Caco-2 (cell line): ENCODE measurements at regions not wholly inside any gene's neighbourhood (a gene's known extent, or its start where the extent isn't known, plus 50 kb on each side); places are given as distances from the start of the nearest gene placed in this dataset.

ENCODE experiments used
- BruUV-seq: library from RNA; stranded (reverse); fragments of 400-500 nt; replicated peaks from 2 replicates; lab custom pipeline; 2021; lab: Mats Ljungman, UMichigan
- CTCF ChIA-PET: fragments of 300-600 bp; sonication (Branson Sonifier 250); formaldehyde crosslinking; loops from one replicate; lab custom pipeline; 2022; ENCODE audit warnings: antibody characterized with exemption; lab: Charles Lee
- POLR2A ChIA-PET: fragments of 300-600 bp; sonication (Branson Sonifier 250); formaldehyde crosslinking; loops from one replicate; lab custom pipeline; 2022; ENCODE audit warnings: antibody characterized with exemption; lab: Charles Lee
- DNase-seq, 2 experiments: peaks; one replicate each; pipeline versions ENCODE4 v3.0.0 to v3.0.0-alpha.2; 2020 to 2022
- H3K27me3 ChIP-seq: replicated peaks from 2 replicates; pipeline ENCODE4 v1.6.0; 2011; ENCODE audit warnings: low read length; ENCODE audit not compliant: control insufficient read depth, insufficient read depth
- H3K36me3 ChIP-seq: 2 replicates; pipeline ENCODE4 v1.5.1; 2011; ENCODE audit warnings: low read length; ENCODE audit not compliant: control insufficient read depth, insufficient read depth
- H3K4me1 ChIP-seq: fragments of 250-450 bp; sonication (Bioruptor Pico); 2 replicates; pipeline ENCODE4 v1.5.1; 2020; ENCODE audit warnings: mild to moderate bottlenecking
- H3K4me3 ChIP-seq: 2 replicates; pipeline ENCODE4 v1.5.1; 2011; ENCODE audit warnings: low read depth, mild to moderate bottlenecking, control low read depth, low read length
- H3K9me3 ChIP-seq: fragments of 250-450 bp; sonication (Bioruptor Pico); 2 replicates; pipeline ENCODE4 v1.5.1; 2020; ENCODE audit warnings: mild to moderate bottlenecking, moderate library complexity
- H3K27ac Mint-ChIP-seq: one replicate; pipeline ENCODE4 v1.8.0; 2022; ENCODE audit warnings: mixed read lengths; ENCODE audit not compliant: unreplicated experiment
- H3K27me3 Mint-ChIP-seq: one replicate; pipeline ENCODE4 v1.8.0; 2022; ENCODE audit warnings: mixed read lengths; ENCODE audit not compliant: insufficient read depth, unreplicated experiment
- H3K36me3 Mint-ChIP-seq: one replicate; pipeline ENCODE4 v1.8.0; 2022; ENCODE audit warnings: mild to moderate bottlenecking, mixed read lengths; ENCODE audit not compliant: insufficient read depth, unreplicated experiment
- H3K4me1 Mint-ChIP-seq: one replicate; pipeline ENCODE4 v1.8.0; 2022; ENCODE audit warnings: low read depth, mixed read lengths; ENCODE audit not compliant: unreplicated experiment
- H3K4me3 Mint-ChIP-seq: one replicate; pipeline ENCODE4 v1.8.0; 2022; ENCODE audit warnings: mild to moderate bottlenecking, moderate library complexity, mixed read lengths; ENCODE audit not compliant: unreplicated experiment
- H3K9me3 Mint-ChIP-seq: one replicate; pipeline ENCODE4 v1.8.0; 2022; ENCODE audit warnings: mixed read lengths; ENCODE audit not compliant: unreplicated experiment
- CTCF ChIP-seq, 2 experiments: fragments of 200-600 bp in 1 of 2; IDR thresholded peaks; 1 replicate in 1 of 2; 2 replicates in 1 of 2; pipeline versions ENCODE4 v1.5.1 to v1.8.0; 2011 to 2022; ENCODE audit warnings: antibody characterized with exemption in 1 of 2, control low read depth in 1 of 2, inconsistent platforms in 1 of 2, low read depth in 1 of 2, low read length in 1 of 2, mild to moderate bottlenecking in 1 of 2, moderate library complexity in 1 of 2; ENCODE audit not compliant: insufficient read depth in 1 of 2, severe bottlenecking in 1 of 2, unreplicated experiment in 1 of 2
- intact Hi-C: fragments of 100-400 bp; cut with micrococcal nuclease; formaldehyde crosslinking; loops from one replicate; pipeline ENCODE4 v1.10.0; 2022; ENCODE audit not compliant: unreplicated experiment

- Mint-ChIP-seq H3K36me3 (no peaks in the 10 kb centered on the region), H3K9me3 (peaks cover 16% of the 10 kb centered on the region), H3K4me3 (no peak overlapping the region), H3K27ac (no peak overlapping the region), H3K4me1 (peaks cover 29% of the 10 kb centered on the region), H3K27me3 (no peaks in the 10 kb centered on the region)
- H3K4me3 ChIP-seq = no peak overlapping the region
- H3K4me1 ChIP-seq = peaks cover 12% of the 10 kb centered on the region; the same call in 1 of the 2 replicates
- no peaks in the 10 kb centered on the region for H3K9me3 ChIP-seq
- POLR2A ChIA-PET = no interaction called here
- CTCF ChIA-PET = no interaction called here
- no peaks in the 10 kb centered on the region for H3K36me3 ChIP-seq
- BruUV-seq = no TSS peak
- no peaks in the 10 kb centered on the region for H3K27me3 ChIP-seq
- no peak for DNase-seq
- TF ChIP-seq CTCF (IDR thresholded peaks at IDR 0.05; ENCODE audit: insufficient read depth in 1 of 2, low read depth in 1 of 2, low read length in 1 of 2, severe bottlenecking in 1 of 2, unreplicated experiment in 1 of 2) = no peak
- intact Hi-C loops = no loop called here
Measured at GRCh38 chr20:23205211-23205610, 119.1 kb upstream of the CD93 start.

- ChIA-PET CTCF (no interaction called here), POLR2A (no interaction called here)
- Histone ChIP-seq H3K9me3 (no peaks in the 10 kb centered on the region), H3K27me3 (no peaks in the 10 kb centered on the region), H3K4me3 (no peak overlapping the region), H3K4me1 (peaks cover 12% of the 10 kb centered on the region; the same call in 1 of the 2 replicates), H3K36me3 (no peaks in the 10 kb centered on the region)
- TF ChIP-seq CTCF (IDR thresholded peaks at IDR 0.05; ENCODE audit: insufficient read depth in 1 of 2, low read depth in 1 of 2, low read length in 1 of 2, severe bottlenecking in 1 of 2, unreplicated experiment in 1 of 2) = no peak
- peaks cover 25% of the 10 kb centered on the region for H3K4me1 Mint-ChIP-seq
- DNase-seq = no peak
- H3K27me3 Mint-ChIP-seq = no peaks in the 10 kb centered on the region
- intact Hi-C loops = no loop called here
- no peak overlapping the region for H3K27ac Mint-ChIP-seq
- no peak overlapping the region for H3K4me3 Mint-ChIP-seq
- peaks cover 6% of the 10 kb centered on the region for H3K9me3 Mint-ChIP-seq
- no peaks in the 10 kb centered on the region for H3K36me3 Mint-ChIP-seq
- BruUV-seq = no TSS peak
Measured at GRCh38 chr20:23203951-23204730, 118.0 kb upstream of the CD93 start.

- H3K27me3 Mint-ChIP-seq = no peaks in the 10 kb centered on the region
- BruUV-seq = no TSS peak
- CTCF ChIA-PET = no interaction called here
Measured at GRCh38 chr20:23203310-23203709, 117.2 kb upstream of the CD93 start.

More at GRCh38 chr20:23203310-23203709, 117.2 kb upstream of the CD93 start:
- no peak for DNase-seq
- Mint-ChIP-seq H3K4me3 (no peak overlapping the region), H3K36me3 (no peaks in the 10 kb centered on the region), H3K4me1 (peaks cover 30% of the 10 kb centered on the region), H3K9me3 (no peaks in the 10 kb centered on the region), H3K27ac (no peak overlapping the region)
- no peaks in the 10 kb centered on the region for H3K27me3 ChIP-seq
- TF ChIP-seq CTCF (IDR thresholded peaks at IDR 0.05; ENCODE audit: insufficient read depth in 1 of 2, low read depth in 1 of 2, low read length in 1 of 2, severe bottlenecking in 1 of 2, unreplicated experiment in 1 of 2) = no peak
- intact Hi-C loops = no loop called here
- no peaks in the 10 kb centered on the region for H3K36me3 ChIP-seq
- H3K9me3 ChIP-seq = no peaks in the 10 kb centered on the region
- peaks cover 12% of the 10 kb centered on the region; the same call in 1 of the 2 replicates for H3K4me1 ChIP-seq
- H3K4me3 ChIP-seq = no peak overlapping the region
- POLR2A ChIA-PET = no interaction called here
